OCI-LY3 (cell line): ENCODE measurements at regions not wholly inside any gene's neighbourhood (a gene's known extent, or its start where the extent isn't known, plus 50 kb on each side); places are given as distances from the start of the nearest gene placed in this dataset.

Source experiments
- H2AFZ ChIP-seq: fragments of 200-600, 300-600 bp; shearing (Covaris generic); 2 replicates; pipeline ENCODE4 v1.6.0; 2014; ENCODE audit warnings: antibody characterized with exemption, low read depth, low read length
- H3K27ac ChIP-seq: fragments of 200-600, 300-600 bp; sonication (generic); 2 replicates; pipeline ENCODE4 v1.5.1; 2014; ENCODE audit warnings: mild to moderate bottlenecking, low read length, moderate library complexity, mixed read lengths
- H3K27me3 ChIP-seq: fragments of 200-600, 300-600 bp; sonication (generic); 2 replicates; pipeline ENCODE4 v1.6.1; 2014; ENCODE audit warnings: low read depth, low read length, mixed read lengths
- H3K36me3 ChIP-seq: fragments of 200-600, 300-600 bp; sonication (generic); replicated peaks from 2 replicates; pipeline ENCODE3; 2014; ENCODE audit warnings: low read depth, low read length, mixed read lengths
- H3K4me1 ChIP-seq: fragments of 300-600, 200-600 bp; sonication (generic); 2 replicates; pipeline ENCODE4 v1.6.1; 2014; ENCODE audit warnings: low read length, mixed read lengths
- H3K4me2 ChIP-seq: fragments of 200-600, 300-600 bp; sonication (generic); 2 replicates; pipeline ENCODE4 v1.6.1; 2014; ENCODE audit warnings: low read length, mixed read lengths
- H3K4me3 ChIP-seq: fragments of 300-600, 200-600 bp; sonication (generic); 2 replicates; pipeline ENCODE4 v1.5.1; 2014; ENCODE audit warnings: antibody characterized with exemption, mild to moderate bottlenecking, low read length, moderate library complexity
- H3K79me2 ChIP-seq: fragments of 300-600, 200-600 bp; shearing (Covaris generic); 2 replicates; pipeline ENCODE4 v1.6.1; 2014; ENCODE audit warnings: mild to moderate bottlenecking, low read length, mixed read lengths
- H3K9ac ChIP-seq: fragments of 300-600, 200-600 bp; shearing (Covaris generic); 2 replicates; pipeline ENCODE4 v1.6.0; 2014; ENCODE audit warnings: mild to moderate bottlenecking, low read length, moderate library complexity
- H3K9me3 ChIP-seq: fragments of 200-600, 300-600 bp; shearing (Covaris generic); 2 replicates; pipeline ENCODE4 v1.6.1; 2014; ENCODE audit warnings: low read length, mixed read lengths; ENCODE audit not compliant: insufficient read depth
- H4K20me1 ChIP-seq: fragments of 200-600, 300-600 bp; sonication (generic); 2 replicates; pipeline ENCODE4 v1.6.1; 2016; ENCODE audit warnings: low read length, mixed read lengths; ENCODE audit not compliant: insufficient read depth
- CTCF ChIP-seq: fragments of 200-600, 300-600 bp; sonication (generic); IDR thresholded peaks from 2 replicates; pipeline ENCODE4 v1.5.1; 2014; ENCODE audit warnings: antibody characterized with exemption, low read length, low read depth
- EZH2phosphoT487 ChIP-seq: fragments of 200-600 bp; shearing (Covaris generic); IDR thresholded peaks from 2 replicates; pipeline ENCODE4 v1.6.1; 2018; ENCODE audit warnings: antibody characterized with exemption, mixed run types, low read depth

- H3K9ac ChIP-seq, result no peak overlapping the region
- H3K4me2 ChIP-seq, result no peak overlapping the region
- no peak overlapping the region for H3K4me3 ChIP-seq
- no peaks in the 10 kb centered on the region for H3K9me3 ChIP-seq
- no peaks in the 10 kb centered on the region for H3K27me3 ChIP-seq
- H2AFZ ChIP-seq, result no peak overlapping the region
- TF ChIP-seq CTCF (no peak), EZH2phosphoT487 (no peak)
- H3K4me1 ChIP-seq, result peaks cover 7% of the 10 kb centered on the region
- no peak overlapping the region for H3K27ac ChIP-seq
- no peaks in the 10 kb centered on the region for H4K20me1 ChIP-seq
- no peaks in the 10 kb centered on the region for H3K36me3 ChIP-seq
- no peaks in the 10 kb centered on the region for H3K79me2 ChIP-seq
Observed at GRCh38 chr7:115099906-115100305, 178.0 kb downstream of the MDFIC start.

GRCh38 chr7:115097175-115097671 lies 175.3 kb downstream of the MDFIC start:
- no peaks in the 10 kb centered on the region for H4K20me1 ChIP-seq
- no peaks in the 10 kb centered on the region for H3K79me2 ChIP-seq
- no peak overlapping the region for H2AFZ ChIP-seq
- H3K27me3 ChIP-seq, result no peaks in the 10 kb centered on the region
- H3K9me3 ChIP-seq, result no peaks in the 10 kb centered on the region
- no peak overlapping the region for H3K4me3 ChIP-seq
- TF ChIP-seq EZH2phosphoT487, result no peak
- TF ChIP-seq CTCF, result no peak
- no peak overlapping the region for H3K27ac ChIP-seq
- H3K9ac ChIP-seq, result no peak overlapping the region
- H3K36me3 ChIP-seq, result no peaks in the 10 kb centered on the region
- peaks cover 7% of the 10 kb centered on the region for H3K4me1 ChIP-seq
- H3K4me2 ChIP-seq, result no peak overlapping the region

GRCh38 chr7:115096262-115096661 lies 174.4 kb downstream of the MDFIC start:
- no peak overlapping the region for H3K9ac ChIP-seq
- no peaks in the 10 kb centered on the region for H3K9me3 ChIP-seq
- no peak overlapping the region for H3K4me2 ChIP-seq
- no peaks in the 10 kb centered on the region for H4K20me1 ChIP-seq
- H3K79me2 ChIP-seq, result no peaks in the 10 kb centered on the region
- H3K36me3 ChIP-seq, result no peaks in the 10 kb centered on the region
- no peak overlapping the region for H3K27ac ChIP-seq
- no peak overlapping the region for H3K4me3 ChIP-seq
- H3K4me1 ChIP-seq, result peaks cover 7% of the 10 kb centered on the region
- no peak overlapping the region for H2AFZ ChIP-seq
- TF ChIP-seq EZH2phosphoT487 (no peak), CTCF (no peak)
- no peaks in the 10 kb centered on the region for H3K27me3 ChIP-seq

GRCh38 chr7:115094163-115094562 lies 172.3 kb downstream of the MDFIC start:
- H3K4me3 ChIP-seq, result no peak overlapping the region
- H3K9ac ChIP-seq, result no peak overlapping the region
- no peak overlapping the region for H3K4me2 ChIP-seq
- H3K36me3 ChIP-seq, result no peaks in the 10 kb centered on the region
- H3K9me3 ChIP-seq, result no peaks in the 10 kb centered on the region
- no peaks in the 10 kb centered on the region for H4K20me1 ChIP-seq
- H3K27ac ChIP-seq, result no peak overlapping the region
- TF ChIP-seq CTCF (no peak), EZH2phosphoT487 (no peak)
- peaks cover 7% of the 10 kb centered on the region for H3K4me1 ChIP-seq
- no peak overlapping the region for H2AFZ ChIP-seq
- H3K79me2 ChIP-seq, result no peaks in the 10 kb centered on the region
- H3K27me3 ChIP-seq, result no peaks in the 10 kb centered on the region
